ENCODE measurements at regions not wholly inside any gene's neighbourhood (a gene's known extent, or its start where the extent isn't known, plus 50 kb on each side); places are given as distances from the start of the nearest gene placed in this dataset.
A peak's percentile ranks its signal among the peaks of the same experiment; 100 is the strongest.
"Not testable (repeated sequence)": the region's sequence is repeated elsewhere in the genome, so short reads cannot be mapped to it uniquely, and the experiment has no call there.

DNA sequence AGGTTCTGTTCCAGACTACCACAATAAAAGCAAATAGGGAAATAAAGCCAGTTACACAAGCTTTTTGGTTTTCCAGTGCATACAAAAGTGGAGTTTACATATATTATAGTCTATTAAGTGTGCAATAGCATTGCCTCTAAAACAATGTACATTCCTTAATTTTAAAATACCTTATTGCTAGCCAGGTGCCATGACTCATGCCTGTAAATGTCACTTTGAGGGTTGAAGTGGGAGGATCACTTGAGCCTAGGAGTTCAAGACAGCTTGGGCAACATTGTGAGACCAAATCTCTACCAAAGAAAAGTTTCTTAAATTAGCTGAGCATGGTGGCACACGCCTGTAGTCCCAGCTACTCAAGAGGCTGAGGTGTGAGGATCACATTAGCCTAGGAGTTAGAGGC, 52.9 kb upstream of the IMP4 start:
- no peak overlapping the region for H3K4me3 ChIP-seq (ENCODE audit: low read depth, poor library complexity, severe bottlenecking)
- no peak for DNase-seq (ENCODE audit: low spot score in 2 of 2)
- intact Hi-C loops (cut with DNase I; ENCODE audit: low total_unique reads) = no loop called here
- TF ChIP-seq, protein P1, sequence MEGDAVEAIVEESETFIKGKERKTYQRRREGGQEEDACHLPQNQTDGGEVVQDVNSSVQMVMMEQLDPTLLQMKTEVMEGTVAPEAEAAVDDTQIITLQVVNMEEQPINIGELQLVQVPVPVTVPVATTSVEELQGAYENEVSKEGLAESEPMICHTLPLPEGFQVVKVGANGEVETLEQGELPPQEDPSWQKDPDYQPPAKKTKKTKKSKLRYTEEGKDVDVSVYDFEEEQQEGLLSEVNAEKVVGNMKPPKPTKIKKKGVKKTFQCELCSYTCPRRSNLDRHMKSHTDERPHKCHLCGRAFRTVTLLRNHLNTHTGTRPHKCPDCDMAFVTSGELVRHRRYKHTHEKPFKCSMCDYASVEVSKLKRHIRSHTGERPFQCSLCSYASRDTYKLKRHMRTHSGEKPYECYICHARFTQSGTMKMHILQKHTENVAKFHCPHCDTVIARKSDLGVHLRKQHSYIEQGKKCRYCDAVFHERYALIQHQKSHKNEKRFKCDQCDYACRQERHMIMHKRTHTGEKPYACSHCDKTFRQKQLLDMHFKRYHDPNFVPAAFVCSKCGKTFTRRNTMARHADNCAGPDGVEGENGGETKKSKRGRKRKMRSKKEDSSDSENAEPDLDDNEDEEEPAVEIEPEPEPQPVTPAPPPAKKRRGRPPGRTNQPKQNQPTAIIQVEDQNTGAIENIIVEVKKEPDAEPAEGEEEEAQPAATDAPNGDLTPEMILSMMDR (IDR thresholded peaks at IDR 0.05) = no peak
- TF ChIP-seq POLR2A (IDR thresholded peaks at IDR 0.05) = no peak
- 65 to 72% methylated on average over 1 of the region's 1 CpG for WGBS, 2 donors

DNA sequence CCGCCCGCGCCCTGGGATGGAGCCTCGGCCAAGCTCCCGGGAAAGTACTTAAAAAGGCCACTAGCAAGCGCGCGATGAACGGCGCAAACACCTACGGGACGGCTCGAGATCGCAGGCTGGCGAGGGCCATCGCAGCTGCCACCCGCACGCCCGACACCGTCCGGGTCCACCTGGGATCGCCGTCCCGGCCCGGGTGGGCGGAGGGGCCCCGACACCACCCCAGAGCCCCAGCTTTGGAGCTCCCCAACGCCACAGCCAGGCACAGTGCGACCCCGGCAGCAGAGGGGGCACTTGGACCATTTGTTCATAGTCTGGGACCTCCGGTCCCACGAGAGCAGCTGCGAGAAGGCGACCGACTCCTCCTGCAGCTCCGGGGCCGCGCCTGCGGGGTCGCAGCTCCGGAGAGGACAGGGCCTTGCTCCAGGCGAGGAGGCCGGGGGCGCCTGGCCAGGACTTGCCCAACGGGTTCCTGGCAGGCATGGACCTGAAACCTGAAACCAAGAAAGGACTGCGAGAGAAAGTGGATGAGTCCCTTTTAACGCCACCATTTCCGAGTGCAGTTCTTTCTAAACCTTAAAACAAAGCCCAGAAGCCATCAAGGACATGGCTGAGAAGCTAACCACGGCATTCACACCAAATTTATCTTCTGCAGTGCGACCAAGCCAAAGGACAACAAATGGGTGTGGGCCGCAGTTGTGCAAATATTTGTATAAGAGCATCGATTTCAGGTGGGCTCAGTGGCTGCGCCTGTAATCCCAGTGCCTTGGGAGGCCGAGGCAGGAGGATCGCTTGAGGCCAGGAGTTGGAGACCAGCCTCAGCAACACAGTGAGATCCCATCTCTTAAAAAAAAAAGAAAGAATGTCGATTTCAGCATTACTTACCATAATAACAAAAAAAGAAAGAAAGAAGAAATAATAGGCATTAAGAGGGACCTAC, 54.0 kb upstream of the IMP4 start:
- intact Hi-C loops (cut with DNase I; ENCODE audit: low total_unique reads) = no loop called here
- TF ChIP-seq, protein P1 (IDR thresholded peaks at IDR 0.05) = no peak
- TF ChIP-seq POLR2A (IDR thresholded peaks at IDR 0.05) = no peak
- no peak for DNase-seq (ENCODE audit: low spot score in 2 of 2)
- no peak overlapping the region for H3K4me3 ChIP-seq (ENCODE audit: low read depth, poor library complexity, severe bottlenecking)
- WGBS, 2 donors = 80% methylated on average over 44 to 55 of the region's 56 CpGs

DNA sequence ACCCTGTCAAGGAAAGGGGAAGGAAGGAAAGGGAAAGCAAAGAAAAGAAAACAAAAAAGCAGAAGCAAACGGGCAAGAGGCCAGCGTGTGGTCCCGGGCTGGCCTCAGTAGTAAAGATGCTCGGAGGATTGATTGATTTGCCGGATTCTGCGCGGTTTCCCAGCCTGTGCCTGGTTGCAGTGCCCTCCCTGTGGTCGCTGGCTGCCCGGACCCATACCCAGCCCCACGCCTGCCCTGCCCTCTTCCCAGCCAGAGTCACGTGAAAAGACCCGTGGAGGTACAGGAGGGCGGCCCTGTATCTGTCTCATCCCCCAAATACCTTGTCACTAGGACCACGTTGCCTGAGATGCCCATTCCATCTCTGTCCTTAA, 55.1 kb upstream of the IMP4 start:
- H3K4me3 ChIP-seq (ENCODE audit: low read depth, poor library complexity, severe bottlenecking) = no peak overlapping the region
- no peak for TF ChIP-seq POLR2A (IDR thresholded peaks at IDR 0.05)
- TF ChIP-seq, protein P1 (IDR thresholded peaks at IDR 0.05) = no peak
- intact Hi-C loops (cut with DNase I; ENCODE audit: low total_unique reads) = no loop called here
- DNase-seq (ENCODE audit: low spot score in 2 of 2) = peak in 1 of 2 donors; percentile 68
- WGBS, 2 donors = 85 to 89% methylated on average over 14 of the region's 14 CpGs

DNA sequence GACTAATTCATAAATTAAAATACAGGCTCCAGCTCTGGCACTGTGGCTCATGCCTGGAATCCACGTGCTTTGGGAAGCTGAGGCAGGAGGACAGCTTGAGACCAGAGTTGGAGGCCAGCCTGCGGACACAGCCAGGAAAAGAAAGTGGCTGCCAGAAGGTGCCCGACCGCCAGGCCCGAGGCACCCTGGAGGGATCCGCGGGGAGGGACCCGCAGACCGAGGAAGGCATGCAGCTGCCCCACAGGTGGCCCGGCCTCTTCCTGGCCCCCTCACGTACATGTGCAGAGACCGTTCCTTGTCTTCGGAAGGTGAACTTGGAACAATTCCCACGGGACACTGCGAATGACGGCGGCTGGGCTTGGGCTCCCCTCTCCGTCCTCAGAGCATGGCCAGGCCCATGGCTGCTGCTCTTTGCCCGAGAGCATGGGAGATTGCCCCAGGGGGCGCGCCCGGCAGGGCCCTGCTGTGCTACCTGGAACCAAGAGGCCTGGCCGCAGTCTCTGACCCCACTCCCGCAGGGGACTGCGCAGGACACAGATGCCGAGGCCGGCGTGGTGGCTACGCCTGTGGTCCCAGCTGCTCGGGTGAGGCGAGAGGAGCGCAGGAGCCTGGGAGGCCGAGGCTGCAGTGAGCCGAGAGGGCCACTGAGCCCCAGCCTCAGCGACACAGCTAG, 55.6 kb upstream of the IMP4 start:
- no peak for TF ChIP-seq POLR2A (IDR thresholded peaks at IDR 0.05)
- TF ChIP-seq, protein P1 (IDR thresholded peaks at IDR 0.05) = no peak
- no peak overlapping the region for H3K4me3 ChIP-seq (ENCODE audit: low read depth, poor library complexity, severe bottlenecking)
- DNase-seq (ENCODE audit: low spot score in 2 of 2) = peak in 1 of 2 donors; percentile 79
- intact Hi-C loops (cut with DNase I; ENCODE audit: low total_unique reads) = no loop called here
- 92 to 95% methylated on average over 26 to 35 of the region's 35 CpGs for WGBS, 2 donors

DNA sequence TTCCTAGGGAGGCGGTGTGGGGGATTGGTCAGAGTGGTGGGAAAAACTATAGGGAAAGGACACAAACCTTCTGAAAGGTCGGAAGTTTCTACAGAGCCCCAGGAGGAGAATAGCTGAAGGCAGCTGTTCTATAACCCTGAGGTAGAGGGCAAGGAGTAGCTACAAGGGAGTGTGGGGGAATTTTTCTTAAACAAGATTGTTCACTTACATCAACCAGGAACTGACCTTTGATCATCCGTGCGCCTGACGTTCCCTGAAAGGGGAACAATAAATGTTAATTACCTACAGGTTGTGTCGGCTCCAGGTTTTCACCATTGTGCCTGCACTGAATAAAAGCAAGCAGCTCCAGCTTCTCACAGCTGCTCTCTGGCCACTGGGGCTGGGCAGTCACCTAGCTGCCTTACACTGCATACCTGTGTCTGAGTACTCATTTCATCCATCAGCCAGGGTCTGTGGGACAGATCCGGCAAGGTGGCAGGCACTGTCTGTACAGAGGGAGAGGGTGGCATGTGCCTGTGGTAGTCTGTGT, 59.3 kb upstream of the IMP4 start:
- intact Hi-C loops (cut with DNase I; ENCODE audit: low total_unique reads); H3K4me3 ChIP-seq (ENCODE audit: low read depth, poor library complexity, severe bottlenecking); DNase-seq (ENCODE audit: low spot score in 2 of 2): not testable (repeated sequence)
- WGBS, 2 donors = 33 to 100% methylated on average over 2 of the region's 7 CpGs

DNA sequence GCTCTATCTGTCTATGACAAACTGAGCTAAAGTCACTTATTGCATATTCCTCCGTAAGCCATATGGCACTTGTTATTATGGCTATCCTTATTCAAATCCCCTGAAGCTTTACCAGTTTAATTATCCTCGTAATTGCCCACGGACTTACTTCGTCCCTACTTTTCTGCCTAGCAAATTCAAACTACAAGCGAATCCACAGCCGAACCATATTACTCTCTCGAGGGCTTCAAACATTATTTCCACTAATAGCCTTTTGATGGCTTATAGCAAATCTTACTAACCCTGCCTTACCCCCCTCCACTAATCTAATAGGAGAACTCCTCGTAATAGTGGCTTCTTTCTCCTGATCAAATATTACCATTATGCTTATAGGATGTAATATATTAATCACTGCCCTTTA, 63.1 kb upstream of the IMP4 start:
- WGBS, 2 donors = 79 to 84% methylated on average over 8 of the region's 8 CpGs
- H3K4me3 ChIP-seq (ENCODE audit: low read depth, poor library complexity, severe bottlenecking); DNase-seq (ENCODE audit: low spot score in 2 of 2); intact Hi-C loops (cut with DNase I; ENCODE audit: low total_unique reads): not testable (repeated sequence)

DNA sequence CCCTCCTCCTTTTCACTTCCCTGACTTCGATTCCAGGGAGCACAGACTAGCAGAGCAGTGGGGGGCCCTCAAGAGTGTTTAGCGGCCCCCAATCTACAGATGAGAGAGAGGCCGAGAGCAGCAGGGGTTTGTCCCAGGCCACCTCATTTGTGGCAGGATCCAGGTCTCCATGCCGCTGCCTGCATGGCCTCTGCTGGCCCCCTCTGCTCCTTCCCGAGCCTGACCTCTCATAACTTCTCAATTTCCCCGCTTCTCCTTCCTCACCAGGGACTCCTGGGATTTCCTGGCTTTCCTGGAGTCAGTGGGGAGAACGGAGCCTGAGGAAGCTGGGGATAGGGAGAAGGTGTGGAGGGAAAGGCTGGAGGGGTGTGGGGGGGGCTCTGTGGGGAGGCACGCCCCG, 70.1 kb upstream of the TUBA3E start:
- 73 to 79% methylated on average over 7 to 9 of the region's 9 CpGs for WGBS, 2 donors
- intact Hi-C loops (cut with DNase I; ENCODE audit: low total_unique reads); H3K4me3 ChIP-seq (ENCODE audit: low read depth, poor library complexity, severe bottlenecking): not testable (repeated sequence)
- DNase-seq (ENCODE audit: low spot score in 2 of 2) = peak in 1 of 2 donors; percentile 77

DNA sequence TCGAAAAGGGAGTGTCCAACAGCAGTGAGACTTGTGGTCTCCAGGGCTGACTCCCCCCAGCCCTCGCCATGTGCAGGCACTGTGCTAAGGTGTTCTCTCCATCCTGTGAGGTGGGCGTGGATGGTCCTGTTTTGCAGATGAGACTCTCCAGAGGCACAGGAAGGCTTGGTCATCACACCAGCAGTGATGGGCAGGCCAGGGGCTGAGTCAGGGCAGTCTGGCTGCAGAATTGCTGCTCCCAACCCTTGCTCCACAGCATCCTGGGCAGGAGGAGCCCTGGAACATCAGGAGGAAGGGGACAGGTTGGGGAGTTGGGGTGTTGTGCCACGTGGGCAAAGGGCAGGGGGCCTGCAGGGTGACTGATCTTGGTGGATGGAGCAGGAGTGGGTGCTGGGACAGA, 69.3 kb upstream of the TUBA3E start:
- not testable (repeated sequence) for H3K4me3 ChIP-seq (ENCODE audit: low read depth, poor library complexity, severe bottlenecking)

DNA sequence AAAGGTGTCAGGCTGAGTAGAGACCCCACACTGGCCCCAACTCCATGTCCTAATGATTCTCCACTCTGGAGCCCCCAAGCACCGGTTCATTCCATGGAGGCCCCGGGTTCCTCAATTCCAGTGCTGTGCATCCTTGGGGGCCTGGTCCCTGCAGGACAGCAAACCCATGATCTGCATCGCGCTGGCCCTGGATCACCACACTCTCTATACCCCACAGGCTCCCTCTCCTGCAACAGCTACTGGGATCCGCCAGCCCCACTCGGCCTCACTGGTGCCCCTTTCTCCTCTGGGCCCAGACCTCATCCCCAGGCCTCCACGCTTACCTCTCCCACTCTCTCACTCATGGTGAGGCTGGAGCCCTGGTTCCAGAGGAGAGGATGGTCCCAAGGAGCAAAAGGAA, 68.6 kb upstream of the TUBA3E start:
- intact Hi-C loops (cut with DNase I; ENCODE audit: low total_unique reads); H3K4me3 ChIP-seq (ENCODE audit: low read depth, poor library complexity, severe bottlenecking): not testable (repeated sequence)
- DNase-seq (ENCODE audit: low spot score in 2 of 2) = peak in 1 of 2 donors; percentile 64
- 92 to 93% methylated on average over 7 of the region's 7 CpGs for WGBS, 2 donors

More for the DNA sequence above, 69.3 kb upstream of the TUBA3E start:
- DNase-seq (ENCODE audit: low spot score in 2 of 2) = peak in 1 of 2 donors; percentile 64
- intact Hi-C loops (cut with DNase I; ENCODE audit: low total_unique reads) = not testable (repeated sequence)
- WGBS, 2 donors = 54 to 55% methylated on average over 4 of the region's 4 CpGs

DNA sequence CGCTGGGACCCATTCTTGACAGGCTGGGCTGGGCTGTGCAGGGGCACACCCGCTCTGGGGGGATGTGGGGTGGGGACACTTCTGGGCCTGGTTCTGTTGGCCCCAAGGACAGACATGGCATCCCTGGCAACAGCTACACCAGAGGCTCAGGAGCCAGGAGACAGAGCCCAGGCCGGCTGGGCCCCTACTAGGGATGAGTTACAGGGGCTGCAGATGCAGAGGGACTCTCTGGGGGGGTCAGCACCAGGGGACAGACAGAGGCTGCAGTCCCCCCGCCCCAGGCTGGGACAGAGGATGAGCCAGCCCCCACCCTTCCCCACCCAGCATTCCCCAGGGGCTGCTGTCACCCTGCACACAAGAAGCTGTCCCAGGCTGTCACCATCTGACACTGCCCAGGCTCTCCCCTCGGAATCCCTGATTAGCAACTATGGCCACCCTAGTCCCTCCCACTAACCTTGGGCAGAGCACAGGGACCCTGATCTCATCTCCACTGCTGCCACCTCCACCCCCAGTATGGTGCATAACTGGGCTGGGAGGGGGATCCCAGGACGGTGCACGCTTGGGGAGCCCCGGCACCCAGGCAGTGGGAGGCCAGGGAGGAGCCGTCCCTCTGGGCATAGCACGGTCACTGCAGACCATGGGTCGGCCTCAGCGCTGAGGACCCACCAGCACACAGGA, 67.5 kb upstream of the TUBA3E start:
- DNase-seq (ENCODE audit: low spot score in 2 of 2) = peak in 1 of 2 donors; percentile 76
- intact Hi-C loops (cut with DNase I; ENCODE audit: low total_unique reads); H3K4me3 ChIP-seq (ENCODE audit: low read depth, poor library complexity, severe bottlenecking): not testable (repeated sequence)
- WGBS, 2 donors = 95 to 98% methylated on average over 7 to 8 of the region's 12 CpGs
